CD4-positive, CD25-positive, alpha-beta regulatory T cell (primary cell): ENCODE measurements at regions not wholly inside any gene's neighbourhood (a gene's known extent, or its start where the extent isn't known, plus 50 kb on each side); places are given as distances from the start of the nearest gene placed in this dataset.

Experiments used
- ATAC-seq, 2 donors: fragments of 150-1000 bp; cut with Tn5 transposase; one replicate each; pipeline ENCODE4 v1.10.0; 2021; ENCODE audit warnings: low read depth in 2 of 2, moderate number of reproducible peaks in 2 of 2, moderate library complexity in 1 of 2
- DNase-seq, 3 donors: peaks; one replicate each; pipeline versions ENCODE4 v3.0.0 to v3.0.0-alpha.2; 2012 to 2022; ENCODE audit warnings: mixed read lengths in 1 of 3
- H3K27ac ChIP-seq: one replicate; pipeline ENCODE4 v1.7.0; 2013; ENCODE audit warnings: mild to moderate bottlenecking, low read length; ENCODE audit not compliant: insufficient read depth, poor library complexity, severe bottlenecking
- H3K27me3 ChIP-seq: one replicate; pipeline ENCODE4 v1.7.0; 2013; ENCODE audit warnings: low read length; ENCODE audit not compliant: control insufficient read depth, insufficient read depth
- H3K36me3 ChIP-seq: one replicate; pipeline ENCODE4 v1.7.0; 2013; ENCODE audit warnings: mild to moderate bottlenecking, low read length, moderate library complexity; ENCODE audit not compliant: control insufficient read depth, insufficient read depth
- H3K4me1 ChIP-seq: 2 replicates; pipeline ENCODE4 v1.7.0; 2013; ENCODE audit warnings: mild to moderate bottlenecking, low read length; ENCODE audit not compliant: insufficient read depth, control insufficient read depth, poor library complexity, severe bottlenecking
- H3K4me3 ChIP-seq: one replicate; pipeline ENCODE4 v1.7.0; 2013; ENCODE audit warnings: low read depth, mild to moderate bottlenecking, low read length, moderate library complexity
- H3K9me3 ChIP-seq, 2 experiments: 1 replicate in 1 of 2; 2 replicates in 1 of 2; pipeline ENCODE4 v1.7.0; 2013; ENCODE audit warnings: low read length in 2 of 2, mild to moderate bottlenecking in 1 of 2, moderate library complexity in 1 of 2; ENCODE audit not compliant: control insufficient read depth in 2 of 2
- H3K27ac Mint-ChIP-seq, 3 donors: one replicate each; pipeline ENCODE4 v1.8.0; 2020 to 2022; ENCODE audit warnings: mild to moderate bottlenecking in 3 of 3, mixed read lengths in 3 of 3, moderate library complexity in 2 of 3
- H3K27me3 Mint-ChIP-seq: one replicate; pipeline ENCODE4 v1.8.0; 2022; ENCODE audit warnings: mild to moderate bottlenecking, mixed read lengths
- H3K36me3 Mint-ChIP-seq: one replicate; pipeline ENCODE4 v1.8.0; 2020; ENCODE audit warnings: mixed read lengths
- H3K4me1 Mint-ChIP-seq, 4 donors: one replicate each; pipeline ENCODE4 v1.8.0; 2020 to 2022; ENCODE audit warnings: mixed read lengths in 4 of 4, mild to moderate bottlenecking in 1 of 4
- H3K4me3 Mint-ChIP-seq, 4 donors: one replicate each; pipeline ENCODE4 v1.8.0; 2020 to 2022; ENCODE audit warnings: mild to moderate bottlenecking in 4 of 4, mixed read lengths in 4 of 4, moderate library complexity in 3 of 4
- H3K9me3 Mint-ChIP-seq, 7 donors: one replicate each; pipeline ENCODE4 v1.8.0; 2020 to 2022; ENCODE audit warnings: mixed read lengths in 7 of 7, mild to moderate bottlenecking in 3 of 7, moderate library complexity in 2 of 7

DNA sequence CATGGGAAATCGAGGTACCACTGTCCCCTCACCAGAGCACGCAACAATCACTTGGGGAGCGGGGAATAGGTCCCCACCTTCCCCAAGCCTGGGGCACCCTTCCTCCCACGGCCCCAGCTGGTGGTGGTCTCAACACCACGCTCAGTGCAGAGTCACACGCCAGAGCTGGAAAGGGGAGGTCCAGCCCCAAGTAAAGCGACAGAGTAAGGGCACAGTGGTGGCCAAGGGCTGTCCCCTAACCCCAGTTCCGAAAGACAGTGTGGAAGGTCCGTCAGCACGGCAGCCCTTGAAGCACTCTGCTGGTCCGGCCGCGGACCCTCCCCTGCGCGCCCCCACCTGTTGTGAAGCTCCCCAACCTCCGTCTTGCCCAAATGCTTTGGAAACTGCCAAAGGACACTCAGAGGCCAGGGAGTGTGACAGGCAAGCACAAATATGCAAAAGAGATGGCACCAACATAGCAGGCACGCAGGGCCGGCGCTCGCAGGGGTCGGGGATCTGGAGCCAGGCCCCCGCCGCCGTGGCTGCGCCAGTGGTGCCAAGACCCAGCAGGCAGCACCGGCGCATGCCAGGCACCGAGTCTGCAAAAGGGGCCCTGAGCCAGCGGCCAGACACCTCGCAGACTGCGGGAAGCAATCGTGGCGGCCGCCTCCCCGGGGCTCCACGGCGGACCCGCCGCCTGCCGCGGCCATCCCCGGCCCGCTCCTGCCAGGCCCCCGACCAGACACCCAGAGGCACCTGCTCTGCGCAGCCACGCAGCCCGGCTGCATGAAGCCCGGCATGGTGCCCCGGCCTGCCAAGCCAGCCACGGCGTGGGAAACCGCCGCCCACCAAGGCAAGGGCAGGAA lies 51.6 kb upstream of the SRRM3 start:
- DNase-seq (no peak), ATAC-seq (no peak)
- no peak overlapping the region for H3K27ac Mint-ChIP-seq

More for the DNA sequence above, 51.6 kb upstream of the SRRM3 start:
- H3K27me3 Mint-ChIP-seq = peaks cover 37% of the 10 kb centered on the region
- H3K9me3 Mint-ChIP-seq = no peaks in the 10 kb centered on the region
- H3K4me1 Mint-ChIP-seq = peaks cover 0 to 8% (median 0%) of the 10 kb centered on the region in 4 donors
- Histone ChIP-seq H3K4me1 (no peaks in the 10 kb centered on the region), H3K27me3 (no peaks in the 10 kb centered on the region), H3K27ac (no peak overlapping the region), H3K9me3 (no peaks in the 10 kb centered on the region), H3K36me3 (no peaks in the 10 kb centered on the region), H3K4me3 (no peak overlapping the region)
- H3K36me3 Mint-ChIP-seq = no peaks in the 10 kb centered on the region
- no peak overlapping the region for H3K4me3 Mint-ChIP-seq
